ENCODE measurements at regions not wholly inside any gene's neighbourhood (a gene's known extent, or its start where the extent isn't known, plus 50 kb on each side); places are given as distances from the start of the nearest gene placed in this dataset.

DNA sequence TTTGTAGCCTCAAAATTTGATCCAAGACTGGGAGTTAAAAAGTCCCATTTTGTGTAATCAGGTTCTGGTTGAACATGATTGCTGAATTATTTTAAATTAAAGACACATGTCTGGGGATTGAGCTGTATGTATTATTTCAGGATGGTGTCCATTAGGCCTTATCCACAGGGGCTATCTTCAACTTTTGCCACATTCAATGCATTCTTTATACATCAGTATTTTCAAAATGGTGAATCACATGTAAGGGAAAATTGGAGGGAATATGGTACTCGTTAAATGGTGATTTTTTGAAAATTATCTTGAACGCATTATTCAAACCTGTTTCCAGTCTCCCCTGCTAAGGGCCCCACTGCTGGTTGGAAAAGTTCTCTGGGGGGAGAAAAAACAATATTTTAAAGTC lies 367.7 kb upstream of the NPVF start:
- BruUV-seq (replicated peaks), result no TSS peak
- ChIA-PET CTCF (no interaction called here), POLR2A (no interaction called here), RAD21 (ENCODE audit: low non-redundant PET in 1 of 2, low total read pairs in 2 of 2, uncharacterized antibody in 2 of 2, unreplicated experiment in 2 of 2) (no interaction called here)
- TF ChIP-seq REST (IDR thresholded peaks at IDR 0.05; ENCODE audit: low read depth) (no peak), SRF (IDR thresholded peaks at IDR 0.05; ENCODE audit: low read depth) (no peak), RAD21 (IDR thresholded peaks at IDR 0.05; ENCODE audit: low read depth) (no peak), JUND (IDR thresholded peaks at IDR 0.05) (no peak), EZH2phosphoT487 (IDR thresholded peaks at IDR 0.05; ENCODE audit: borderline replicate concordance) (no peak), CEBPB (IDR thresholded peaks at IDR 0.05; ENCODE audit: low read depth) (no peak), ZBTB33 (IDR thresholded peaks at IDR 0.05; ENCODE audit: extremely low read depth, insufficient replicate concordance, low read length) (no peak), POLR2AphosphoS5 (IDR thresholded peaks at IDR 0.05; ENCODE audit: low read depth, low read length) (no peak), EGR1 (IDR thresholded peaks at IDR 0.05; ENCODE audit: low read depth) (no peak), ZNF274 (IDR thresholded peaks at IDR 0.05; ENCODE audit: low read depth, low read length) (no peak), EZH2 (IDR thresholded peaks at IDR 0.05) (no peak), SIN3A (IDR thresholded peaks at IDR 0.05; ENCODE audit: low read depth) (no peak), TCF7L2 (IDR thresholded peaks at IDR 0.05; ENCODE audit: borderline replicate concordance, extremely low read depth, insufficient read depth, insufficient read length) (no peak), POLR2A (IDR thresholded peaks at IDR 0.05; ENCODE audit: borderline replicate concordance, extremely low read depth, insufficient read depth, insufficient read length) (no peak), ZFX (IDR thresholded peaks at IDR 0.05) (no peak), FOSL1 (IDR thresholded peaks at IDR 0.05; ENCODE audit: low read depth) (no peak)
- TF ChIP-seq, protein P1, sequence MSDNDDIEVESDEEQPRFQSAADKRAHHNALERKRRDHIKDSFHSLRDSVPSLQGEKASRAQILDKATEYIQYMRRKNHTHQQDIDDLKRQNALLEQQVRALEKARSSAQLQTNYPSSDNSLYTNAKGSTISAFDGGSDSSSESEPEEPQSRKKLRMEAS (IDR thresholded peaks at IDR 0.05), result no peak
- Histone ChIP-seq H3K27me3 (ENCODE audit: insufficient read depth, low read length) (peaks cover 39% of the 10 kb centered on the region), H3K27ac (ENCODE audit: low read depth, low read length) (no peak overlapping the region), H3K4me2 (ENCODE audit: low read length) (no peak overlapping the region), H3K9me3 (ENCODE audit: control insufficient read depth in 1 of 2, insufficient read depth in 1 of 2, low read depth in 1 of 2, low read length in 2 of 2) (no peaks in the 10 kb centered on the region), H4K20me1 (ENCODE audit: insufficient read depth) (no peaks in the 10 kb centered on the region), H3K79me2 (ENCODE audit: insufficient read depth, low read length) (no peaks in the 10 kb centered on the region), H3K36me3 (ENCODE audit: control insufficient read depth in 1 of 2, insufficient read depth in 2 of 2, low read length in 2 of 2) (no peaks in the 10 kb centered on the region), H3K4me3 (replicated peaks in 1 of 2; ENCODE audit: low read depth in 1 of 2, low read length in 2 of 2) (no peak overlapping the region), H3K4me1 (ENCODE audit: control insufficient read depth in 1 of 2, insufficient read depth in 2 of 2, low read length in 2 of 2) (no peaks in the 10 kb centered on the region), H3K9me2 (ENCODE audit: insufficient read depth) (no peaks in the 10 kb centered on the region), H3K9ac (ENCODE audit: low read length) (no peak overlapping the region), H2AFZ (ENCODE audit: low read depth, low read length, poor library complexity, severe bottlenecking) (no peak overlapping the region)
- intact Hi-C loops (cut with micrococcal nuclease), result no loop called here
- ATAC-seq (no peak), DNase-seq (ENCODE audit: low read depth, low spot score) (no peak)

All from HCT116 (cell line).